ENCODE measurements at regions not wholly inside any gene's neighbourhood (a gene's known extent, or its start where the extent isn't known, plus 50 kb on each side); places are given as distances from the start of the nearest gene placed in this dataset.
"Not testable (repeated sequence)": the region's sequence is repeated elsewhere in the genome, so short reads cannot be mapped to it uniquely, and the experiment has no call there.

GRCh38 chrX:74090049-74090448 is 213.9 kb upstream of the ZCCHC13 start:
- Histone ChIP-seq H3K4me3 (no peak overlapping the region), H3K27ac (no peak overlapping the region)

- Histone ChIP-seq H3K27ac (no peak overlapping the region), H3K4me3 (no peak overlapping the region)
These were observed 218.2 kb upstream of the ZCCHC13 start for GRCh38 chrX:74085642-74086236.

GRCh38 chrX:74080165-74080564 is 223.8 kb upstream of the ZCCHC13 start:
- no peak overlapping the region for H3K4me3 ChIP-seq
- H3K27ac ChIP-seq: no peak overlapping the region

GRCh38 chrX:74065831-74066390 is 213.4 kb upstream of the XIST start:
- no peak overlapping the region for H3K27ac ChIP-seq

GRCh38 chrX:74063426-74064155 is 211.1 kb upstream of the XIST start:
- no peak overlapping the region for H3K4me3 ChIP-seq
- no peak overlapping the region for H3K27ac ChIP-seq

More at GRCh38 chrX:74065831-74066390, 213.4 kb upstream of the XIST start:
- H3K4me3 ChIP-seq: no peak overlapping the region

GRCh38 chrX:74061879-74062278 is 209.4 kb upstream of the XIST start:
- no peak overlapping the region for H3K27ac ChIP-seq
- no peak overlapping the region for H3K4me3 ChIP-seq

- Histone ChIP-seq H3K27ac (no peak overlapping the region), H3K4me3 (no peak overlapping the region)
These were observed 196.6 kb upstream of the XIST start for GRCh38 chrX:74049126-74049525.

- not testable (repeated sequence) for H3K27ac ChIP-seq, H3K4me3 ChIP-seq
These were observed 181.6 kb upstream of the XIST start for GRCh38 chrX:74034066-74034465.

GRCh38 chrX:74031527-74031926 is 179.0 kb upstream of the XIST start:
- H3K4me3 ChIP-seq, H3K27ac ChIP-seq: not testable (repeated sequence)

- H3K4me3 ChIP-seq, H3K27ac ChIP-seq: not testable (repeated sequence)
These were observed 178.3 kb upstream of the XIST start for GRCh38 chrX:74030766-74031165.

- not testable (repeated sequence) for H3K4me3 ChIP-seq, H3K27ac ChIP-seq
These were observed 172.6 kb upstream of the XIST start for GRCh38 chrX:74025145-74025544.

- no peak overlapping the region for H3K27ac ChIP-seq
- no peak overlapping the region for H3K4me3 ChIP-seq
These were observed 170.7 kb upstream of the XIST start for GRCh38 chrX:74023203-74023602.

GRCh38 chrX:74018253-74018652 is 165.7 kb upstream of the XIST start:
- no peak overlapping the region for H3K27ac ChIP-seq

GRCh38 chrX:74015379-74016019 is 163.0 kb upstream of the XIST start:
- Histone ChIP-seq H3K4me3 (no peak overlapping the region), H3K27ac (no peak overlapping the region)

More at GRCh38 chrX:74018253-74018652, 165.7 kb upstream of the XIST start:
- H3K4me3 ChIP-seq: no peak overlapping the region

- Histone ChIP-seq H3K4me3 (no peak overlapping the region), H3K27ac (no peak overlapping the region)
These were observed 156.5 kb upstream of the XIST start for GRCh38 chrX:74009041-74009440.

GRCh38 chrX:73992019-73992418 is 139.5 kb upstream of the XIST start:
- no peak overlapping the region for H3K27ac ChIP-seq
- no peak overlapping the region for H3K4me3 ChIP-seq

- no peak overlapping the region for H3K4me3 ChIP-seq
- no peak overlapping the region for H3K27ac ChIP-seq
These were observed 134.7 kb upstream of the XIST start for GRCh38 chrX:73987166-73987565.

- no peak overlapping the region for H3K4me3 ChIP-seq
- no peak overlapping the region for H3K27ac ChIP-seq
These were observed 127.1 kb upstream of the XIST start for GRCh38 chrX:73979551-73980131.

- Histone ChIP-seq H3K4me3 (no peak overlapping the region), H3K27ac (no peak overlapping the region)
These were observed 125.1 kb upstream of the XIST start for GRCh38 chrX:73977542-73978169.

GRCh38 chrX:73967461-73967860 is 114.9 kb upstream of the XIST start:
- not testable (repeated sequence) for H3K27ac ChIP-seq, H3K4me3 ChIP-seq

All from skin epidermis (tissue), 12 donors.